Hepatic stellate cell (primary cell): ENCODE measurements at regions not wholly inside any gene's neighbourhood (a gene's known extent, or its start where the extent isn't known, plus 50 kb on each side); places are given as distances from the start of the nearest gene placed in this dataset.
A peak's percentile ranks its signal among the peaks of the same experiment; 100 is the strongest.

Experiments used
- DNase-seq: peaks from one replicate; pipeline ENCODE4 v3.0.0; 2011; ENCODE audit warnings: low spot score

DNA sequence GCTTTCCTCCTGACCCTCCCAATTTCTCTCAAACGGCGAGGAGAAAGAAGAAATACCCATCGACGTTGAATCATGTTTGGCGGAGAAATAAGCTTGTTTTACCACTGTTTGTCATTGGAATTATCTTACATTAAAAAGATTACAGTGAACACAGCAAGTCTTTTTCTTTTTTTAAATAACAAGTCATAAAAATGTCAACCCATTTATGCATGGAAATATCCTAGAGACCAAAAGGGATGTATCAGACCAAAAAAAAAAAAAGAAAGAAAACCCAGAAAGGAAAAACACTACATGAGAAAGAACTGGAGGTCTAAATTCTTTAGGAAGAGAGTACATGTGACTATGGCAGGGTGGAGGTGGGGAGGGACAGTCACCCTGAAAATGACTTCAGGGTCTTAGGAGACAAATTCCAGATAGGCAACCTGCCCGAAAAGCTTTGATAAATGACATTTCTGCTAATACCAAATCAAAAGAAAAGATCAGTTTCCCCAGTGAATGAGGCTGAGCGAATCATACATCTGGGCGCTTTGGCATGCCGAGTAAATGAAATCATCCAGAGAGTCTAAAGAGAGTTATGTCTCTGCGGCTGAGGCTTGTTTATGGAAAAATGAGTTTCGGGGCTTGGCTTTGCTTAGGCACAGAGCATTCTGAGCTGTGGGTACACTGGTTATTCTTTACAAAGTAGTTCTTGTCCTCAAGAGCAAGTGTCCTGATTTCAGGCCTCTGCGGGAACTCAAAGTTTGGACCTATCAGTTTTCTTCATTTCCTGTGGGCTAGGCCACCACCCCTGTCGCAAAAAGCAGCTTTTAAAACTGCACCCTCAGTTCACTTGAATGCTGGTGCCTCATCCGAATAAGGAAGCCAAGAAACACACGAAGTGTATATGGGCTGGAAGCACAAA is 110.1 kb upstream of the TGFBR2 start:
- peak; percentile 12 for DNase-seq

DNA sequence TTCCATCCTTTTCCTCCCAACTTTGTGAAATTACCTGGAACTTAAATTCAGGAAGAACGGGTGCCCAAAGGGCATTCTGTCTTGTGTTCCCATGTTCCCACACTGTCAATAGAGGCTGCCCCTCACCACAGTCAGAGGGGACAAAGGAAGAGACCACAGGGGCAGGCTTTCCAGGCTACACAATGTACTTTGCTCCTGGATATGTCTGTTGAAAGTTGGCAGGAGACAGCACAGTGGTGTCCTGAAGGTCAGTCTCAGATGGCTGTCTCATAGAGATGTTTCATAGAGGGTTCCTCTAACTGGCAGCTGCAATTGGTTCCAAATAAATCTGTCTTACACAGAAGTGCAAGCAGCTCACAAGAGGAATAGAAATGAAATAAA is 107.8 kb upstream of the TGFBR2 start:
- DNase-seq, result no peak

DNA sequence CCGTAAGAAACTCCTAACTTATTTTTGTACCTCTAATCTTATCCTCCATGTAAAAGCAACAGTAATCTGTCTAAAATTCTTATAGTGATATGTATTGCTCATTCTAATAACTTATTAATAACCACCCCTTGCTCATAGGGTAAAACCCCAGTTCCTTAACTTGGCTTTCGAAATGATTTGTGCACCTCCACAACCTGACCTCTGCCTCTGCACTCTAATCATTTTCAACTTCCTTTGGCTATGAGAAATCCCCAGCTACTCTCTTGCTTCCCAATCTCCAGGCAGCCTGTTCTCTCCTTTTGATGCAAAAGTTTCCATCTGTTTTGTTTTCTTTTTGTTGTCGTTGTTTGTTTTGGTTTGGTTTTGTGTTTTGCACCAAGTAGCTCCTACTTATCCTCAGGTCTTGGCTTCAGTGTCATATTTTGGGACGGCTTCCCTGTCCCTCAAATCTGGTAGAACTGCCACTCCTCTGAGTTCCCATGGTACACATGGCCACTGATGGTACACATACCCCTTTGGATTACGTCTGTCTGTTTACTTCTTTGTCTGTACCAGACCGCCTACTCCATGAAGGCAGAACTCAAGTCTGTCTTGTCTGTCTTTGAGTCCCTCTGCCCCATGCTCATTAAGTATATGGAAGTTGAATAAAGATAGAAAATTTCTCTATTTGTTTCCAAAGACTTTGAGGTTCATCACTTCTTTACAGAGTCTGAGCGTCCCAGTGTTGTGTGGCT is 105.6 kb upstream of the TGFBR2 start:
- DNase-seq, result no peak

DNA sequence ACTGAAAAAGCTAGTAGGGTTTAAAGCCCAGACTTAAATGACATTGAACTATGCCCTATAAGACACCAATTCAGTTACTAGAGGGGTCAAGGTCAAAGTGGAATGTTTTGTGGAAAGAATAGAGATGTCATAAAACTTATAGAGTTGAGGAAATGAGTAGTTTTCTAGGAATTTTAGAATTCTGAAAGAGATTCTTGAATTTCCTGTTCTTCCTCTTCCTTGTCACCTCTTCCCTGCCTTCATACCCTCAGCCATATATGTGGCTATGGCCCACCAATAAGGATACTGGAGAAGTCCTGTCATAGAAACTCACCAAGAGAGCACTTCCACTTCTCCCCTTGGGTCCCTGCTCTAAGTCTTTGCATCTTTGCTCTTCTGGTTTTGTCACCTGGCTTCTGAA is 104.9 kb upstream of the TGFBR2 start:
- DNase-seq, result no peak

DNA sequence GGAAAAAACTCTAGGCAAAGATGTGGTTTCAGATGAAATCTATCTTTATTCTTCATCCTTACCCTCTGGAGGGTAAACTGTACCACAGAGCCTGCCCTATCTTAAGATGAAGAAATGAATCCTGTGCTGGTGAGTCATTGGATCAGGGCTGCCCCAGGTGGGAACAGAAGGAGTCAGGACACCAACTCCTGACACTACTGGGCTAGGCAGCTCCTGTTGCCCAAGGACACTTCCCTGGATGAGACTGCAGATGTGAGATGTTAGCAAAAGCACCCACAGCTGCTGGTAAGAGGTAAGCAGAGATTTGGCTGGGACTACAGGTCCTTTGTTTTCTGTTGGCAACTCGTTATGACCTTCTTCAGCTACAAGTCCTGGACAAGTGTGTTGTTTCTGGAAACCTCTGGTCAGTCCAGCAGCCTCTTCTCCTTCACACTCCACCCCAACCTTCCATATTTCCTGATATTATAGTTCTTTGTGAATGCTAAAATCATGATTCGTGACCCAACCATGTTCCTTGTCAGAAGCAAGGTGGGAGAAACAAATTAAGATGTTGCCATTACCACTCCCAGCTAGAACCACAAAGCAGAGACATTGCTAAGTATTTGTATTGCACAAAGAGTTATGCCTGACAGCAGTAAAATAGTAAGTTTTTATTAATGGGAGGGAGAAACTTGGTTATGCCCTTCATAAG is 104.2 kb upstream of the TGFBR2 start:
- no peak for DNase-seq

DNA sequence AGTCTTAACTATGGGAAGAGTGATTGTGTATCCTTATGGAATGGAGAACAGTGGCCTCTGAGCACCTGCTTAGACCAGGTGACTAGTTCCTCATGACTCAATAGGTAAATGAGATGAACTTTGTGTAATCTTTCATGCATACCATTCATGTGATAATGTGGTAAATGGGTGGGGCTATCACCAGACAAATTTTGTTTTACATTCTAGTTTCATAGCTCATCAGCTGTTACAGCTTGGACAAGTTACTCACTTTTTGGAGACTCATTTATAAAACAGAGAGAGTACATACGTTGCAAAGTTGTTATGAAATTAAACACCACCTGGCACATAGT is 103.7 kb upstream of the TGFBR2 start:
- no peak for DNase-seq

DNA sequence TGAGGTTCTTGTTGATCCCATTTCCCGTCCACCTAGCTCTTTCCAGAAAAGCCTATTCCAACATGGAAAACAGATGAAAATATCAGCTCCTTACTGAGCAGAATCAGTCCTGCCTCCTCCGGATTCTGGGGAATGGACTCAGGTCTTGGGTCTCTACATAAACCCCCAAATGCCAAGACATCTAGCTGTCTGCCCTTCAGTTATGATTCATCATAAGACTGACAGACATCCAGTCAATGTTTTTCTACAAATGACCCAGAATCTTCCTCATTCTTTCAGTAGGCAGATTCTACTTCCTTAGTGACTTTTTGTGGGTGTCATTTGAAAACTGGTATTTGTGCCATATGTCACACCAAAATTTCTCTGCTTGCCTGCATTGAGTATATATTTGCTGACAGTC is 103.0 kb upstream of the TGFBR2 start:
- no peak for DNase-seq

DNA sequence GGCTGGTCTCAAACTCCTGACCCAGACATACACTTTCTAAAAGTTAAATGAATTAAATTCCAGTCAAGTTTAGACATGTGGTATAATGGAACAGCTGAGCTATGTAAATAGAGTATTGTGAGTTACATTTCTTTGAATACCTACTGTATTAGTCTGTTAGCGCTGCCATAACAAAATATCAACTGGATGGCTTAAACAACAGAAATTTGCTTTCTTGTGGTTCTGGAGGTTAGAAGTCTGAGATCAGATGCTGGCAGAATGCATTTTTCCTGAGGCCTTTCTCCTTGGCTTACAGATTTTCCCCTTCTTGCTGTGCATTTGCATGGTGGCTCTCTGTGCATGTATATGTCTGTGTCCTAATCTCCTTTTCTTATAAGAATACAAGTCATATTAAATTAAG is 101.5 kb upstream of the TGFBR2 start:
- DNase-seq, result no peak

DNA sequence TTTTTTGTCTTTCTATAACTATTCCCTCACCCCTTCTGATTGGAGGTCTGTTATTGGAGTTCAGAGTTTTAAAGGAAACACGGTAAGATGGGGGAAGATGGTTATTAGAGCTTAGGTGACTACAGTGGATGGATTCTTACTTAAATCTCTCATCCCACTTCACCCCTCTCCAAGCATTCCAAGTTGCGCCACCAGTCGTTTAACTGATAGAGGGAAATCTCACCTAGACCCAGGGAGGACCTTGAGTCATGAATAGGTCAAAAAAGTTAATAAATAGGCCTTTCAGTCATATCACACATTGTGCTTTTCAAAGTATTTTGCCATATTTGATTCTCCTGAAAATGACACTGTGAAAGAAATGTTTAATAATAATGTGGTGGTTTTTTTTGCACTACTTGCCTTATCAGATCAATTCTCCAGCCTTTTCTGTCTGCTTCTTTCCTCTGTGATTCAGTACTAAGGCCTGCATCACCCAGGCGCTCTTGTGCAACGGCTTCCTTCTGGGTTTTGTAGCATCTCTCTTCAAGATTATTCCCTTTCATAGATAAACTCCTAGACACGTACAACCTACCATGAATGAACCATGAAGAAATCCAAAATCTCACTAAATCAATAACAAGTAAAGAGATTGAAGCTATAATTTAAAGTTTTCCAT is 100.4 kb upstream of the TGFBR2 start:
- no peak for DNase-seq

DNA sequence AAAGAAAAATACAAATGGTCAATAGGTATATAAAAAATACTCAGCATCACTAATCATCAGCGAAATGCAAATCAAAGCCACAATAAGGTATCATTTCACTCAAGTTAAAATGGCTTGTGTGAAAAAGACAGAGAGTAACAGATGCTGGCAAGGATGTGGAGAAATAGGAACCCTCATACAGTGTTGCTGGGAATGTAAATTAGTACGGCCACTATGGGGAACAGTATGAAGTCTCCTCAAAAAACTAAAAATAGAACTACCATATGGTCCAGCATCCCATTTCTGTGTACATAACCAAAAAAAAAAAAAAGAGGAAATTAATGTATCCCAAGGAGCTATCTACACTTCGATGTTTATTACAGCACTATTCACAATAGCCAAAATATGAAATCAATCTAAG is 98.1 kb upstream of the TGFBR2 start:
- DNase-seq, result no peak

DNA sequence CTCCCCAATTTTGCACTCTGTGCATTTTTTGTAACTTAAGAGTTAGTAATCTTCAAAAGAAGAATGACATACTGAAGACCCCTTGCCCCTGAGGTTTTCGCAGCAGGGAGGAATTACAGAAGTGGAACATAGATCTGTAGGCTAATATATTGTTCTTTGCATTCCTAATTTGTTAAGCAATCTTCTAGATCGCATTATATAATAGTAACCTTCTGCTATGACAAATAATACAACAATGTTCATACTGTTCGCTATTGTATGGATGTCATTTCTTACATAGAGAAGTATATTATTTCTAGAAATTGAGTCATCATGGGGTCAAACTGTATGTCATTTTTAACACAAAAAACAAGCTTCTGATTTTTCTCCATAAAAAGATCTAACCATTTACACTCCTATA is 95.8 kb upstream of the TGFBR2 start:
- DNase-seq, result no peak

DNA sequence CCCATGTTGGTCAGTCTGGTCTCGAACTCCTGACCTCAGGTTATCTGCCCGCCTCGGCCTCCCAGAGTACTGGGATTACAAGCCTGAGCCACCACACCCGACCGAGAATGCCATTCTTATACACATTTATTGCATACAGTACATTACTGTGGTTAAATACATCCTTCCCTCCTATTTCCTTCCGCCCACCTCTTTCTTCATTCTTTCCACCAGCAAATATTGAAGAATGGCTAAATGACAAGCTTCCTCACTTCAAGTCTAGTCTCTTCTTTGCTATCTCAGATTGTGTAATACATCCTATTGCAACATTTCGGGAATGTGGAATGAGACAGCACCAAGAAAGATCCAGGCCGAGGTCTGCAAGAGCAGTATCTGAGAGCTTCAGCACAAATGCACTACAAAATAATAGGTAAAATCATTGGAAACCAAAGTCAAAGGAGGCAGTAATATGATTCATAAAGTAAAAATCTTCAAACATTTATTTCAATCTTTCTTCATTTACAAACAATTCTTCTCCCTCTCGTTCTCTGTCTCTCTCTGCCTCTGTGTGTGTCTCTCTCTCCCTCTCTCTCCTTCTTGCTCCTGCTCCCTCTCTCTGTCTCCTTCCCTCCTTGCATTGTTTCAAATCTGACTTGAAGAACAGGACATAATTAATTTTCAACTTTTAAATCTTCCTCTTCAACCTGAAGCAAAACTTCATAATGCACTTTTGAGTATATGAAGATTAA is 94.7 kb upstream of the TGFBR2 start:
- DNase-seq, result peak; percentile 50

DNA sequence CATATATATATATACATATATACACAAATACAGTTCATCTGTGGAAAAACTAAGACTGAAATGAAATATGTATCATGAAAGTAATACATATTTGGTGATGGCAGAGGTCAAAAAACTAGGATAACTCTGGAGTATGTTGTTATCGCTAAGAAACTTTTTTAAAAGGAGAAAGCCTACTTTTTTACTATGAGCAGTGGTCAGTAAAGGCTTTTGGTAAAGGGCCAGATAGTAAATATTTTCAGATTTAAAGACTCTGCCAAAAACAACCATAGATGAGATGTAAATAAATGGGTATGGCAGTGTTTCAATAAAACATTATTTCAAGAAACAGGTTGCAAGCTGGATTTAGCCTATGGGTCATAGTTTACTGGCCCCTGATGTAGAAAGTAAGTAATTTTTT is 93.8 kb upstream of the TGFBR2 start:
- DNase-seq, result no peak

DNA sequence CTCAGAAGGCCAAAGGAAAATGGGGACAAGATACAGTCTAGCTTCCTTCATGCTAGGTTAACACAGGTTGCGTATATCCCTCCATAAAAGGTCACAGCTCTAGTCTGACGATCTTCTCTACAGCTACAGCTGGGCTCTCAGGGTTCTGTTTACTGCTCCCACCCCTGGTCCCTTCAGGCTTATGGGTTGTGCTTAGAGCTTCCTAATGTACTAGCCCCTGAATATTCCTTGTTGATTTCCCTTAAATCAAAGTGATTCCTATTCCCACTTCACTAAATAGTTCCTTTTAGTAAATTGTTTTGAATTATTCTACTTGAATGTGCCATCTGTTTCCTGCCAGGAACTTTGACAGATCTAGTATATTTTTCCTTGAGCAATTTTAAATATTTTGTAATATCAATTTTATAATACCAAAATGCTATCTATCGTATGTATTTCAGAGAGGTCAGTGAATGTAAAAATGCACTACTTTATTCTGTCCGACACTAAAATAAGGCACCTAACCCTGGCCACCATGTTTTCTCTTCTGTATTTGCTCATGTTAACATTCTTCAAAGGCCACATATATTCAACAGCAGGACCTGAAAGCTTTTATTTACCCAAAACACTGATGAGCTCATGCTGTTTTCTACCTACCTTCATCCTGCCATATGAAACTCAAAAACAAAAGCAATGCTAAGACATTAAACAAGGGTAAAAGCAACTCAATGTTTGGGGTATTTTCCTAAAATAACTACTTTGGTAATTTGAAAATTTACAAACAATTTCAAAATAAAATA is 92.8 kb upstream of the TGFBR2 start:
- DNase-seq, result no peak

DNA sequence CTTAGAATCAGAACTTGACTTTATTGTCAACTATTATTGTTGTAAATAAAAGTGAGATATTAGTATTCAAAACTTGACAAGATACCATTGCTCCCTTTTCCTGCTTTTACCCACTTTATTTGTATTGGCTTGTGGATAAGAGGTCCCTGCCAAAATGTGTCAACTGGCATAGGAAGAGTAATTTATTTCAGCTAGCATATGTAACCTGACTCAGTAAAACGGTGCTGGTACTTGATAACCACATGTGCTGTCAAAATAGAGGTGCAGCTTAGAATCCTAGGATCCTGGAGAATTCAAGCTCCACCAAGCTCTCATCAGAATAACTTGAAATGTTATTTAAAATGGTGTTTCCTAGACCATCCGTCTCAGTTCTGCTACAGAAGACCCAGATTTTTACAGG is 90.2 kb upstream of the TGFBR2 start:
- DNase-seq, result no peak

DNA sequence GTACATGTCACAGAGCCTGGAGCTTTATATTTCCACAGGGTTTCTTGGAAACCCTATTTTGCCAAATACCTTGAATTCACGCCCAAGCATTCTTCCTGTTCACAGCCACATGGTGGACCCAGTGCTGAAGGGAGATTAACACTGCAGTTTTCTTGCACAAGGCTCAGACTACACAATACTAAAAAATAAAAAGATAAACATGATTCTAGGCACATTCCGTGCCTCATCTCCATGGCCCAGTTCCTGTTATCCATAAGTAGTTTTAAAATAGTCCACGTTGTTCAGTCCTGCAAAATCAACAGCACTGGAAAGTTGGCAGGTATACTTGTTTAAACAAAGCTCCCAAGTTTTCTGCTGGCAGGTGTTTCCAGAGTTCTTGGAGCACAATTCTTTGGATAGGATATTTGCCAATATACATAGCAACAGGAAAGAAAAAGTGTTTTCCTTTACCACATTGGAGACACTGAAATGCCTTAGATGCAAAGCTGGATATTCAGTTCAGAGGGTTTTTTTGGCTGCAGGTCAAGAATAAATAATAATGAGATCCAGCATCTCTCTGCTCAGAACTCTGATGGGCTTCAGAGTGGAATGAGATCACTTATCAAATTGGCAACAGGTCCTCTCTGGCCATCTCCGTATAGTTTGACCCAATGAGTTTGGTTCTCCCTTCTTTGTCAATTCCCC is 88.1 kb upstream of the TGFBR2 start:
- no peak for DNase-seq

DNA sequence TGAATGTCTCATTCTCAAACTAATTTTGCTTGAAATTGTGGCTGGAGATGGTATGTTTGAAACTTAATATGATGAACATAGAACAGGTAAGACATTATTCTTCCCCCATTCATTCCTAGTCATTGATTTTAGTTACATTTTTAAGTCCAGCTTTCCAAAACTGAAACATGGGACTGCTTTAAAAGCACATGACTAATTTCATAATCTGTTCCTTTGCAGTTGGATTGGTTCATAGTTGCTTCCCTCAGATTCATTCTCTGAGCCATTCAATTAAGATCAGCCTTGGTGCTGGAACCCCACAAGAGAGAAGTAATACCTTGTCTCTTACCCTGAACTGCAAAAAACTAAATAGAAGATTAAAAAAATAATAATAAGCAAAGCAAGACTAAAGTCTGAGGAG is 87.5 kb upstream of the TGFBR2 start:
- no peak for DNase-seq

DNA sequence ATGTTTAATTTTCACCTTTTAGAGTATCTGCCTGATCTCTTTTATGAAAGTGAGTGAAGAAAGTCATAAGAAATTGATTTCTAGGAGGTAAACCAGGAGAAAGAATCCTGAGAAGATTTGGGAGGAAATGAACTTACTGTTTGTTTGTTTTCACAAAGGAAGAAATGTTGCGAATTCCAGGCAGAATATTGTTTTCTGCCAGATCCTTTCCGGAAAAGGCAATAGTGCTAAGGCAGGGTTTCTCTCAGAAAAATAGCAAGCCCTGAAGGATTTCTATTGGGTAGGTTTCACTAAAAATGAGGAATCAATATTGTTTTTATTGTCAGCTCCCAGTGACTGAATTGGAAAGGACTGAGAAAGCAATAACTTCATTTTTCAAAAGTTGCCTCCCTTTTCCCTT is 85.7 kb upstream of the TGFBR2 start:
- DNase-seq, result no peak

DNA sequence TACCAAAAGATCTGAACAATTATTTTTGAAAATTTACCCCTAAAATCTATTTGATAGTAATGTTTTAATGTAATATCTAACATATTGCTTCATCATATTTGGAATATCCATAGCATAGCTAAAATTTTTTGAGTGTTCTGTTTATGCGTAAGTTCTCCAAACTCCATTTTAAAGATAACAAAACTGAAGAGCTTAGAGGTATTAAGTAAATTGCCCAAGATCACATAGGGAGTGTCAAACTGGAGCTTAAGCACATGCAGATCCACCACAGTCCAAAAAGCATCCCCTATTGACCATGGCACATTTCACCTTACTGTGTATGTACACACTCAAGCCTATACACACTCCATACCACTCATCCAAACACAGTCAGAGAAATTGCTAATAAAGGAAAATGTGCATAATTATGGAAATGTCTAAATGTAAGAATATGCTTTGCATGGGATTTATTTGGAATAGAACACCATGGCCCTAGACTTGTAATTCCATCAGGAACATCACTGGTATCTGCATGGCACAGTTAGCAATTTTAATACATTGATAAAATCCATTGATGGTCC is 85.2 kb upstream of the TGFBR2 start:
- no peak for DNase-seq

DNA sequence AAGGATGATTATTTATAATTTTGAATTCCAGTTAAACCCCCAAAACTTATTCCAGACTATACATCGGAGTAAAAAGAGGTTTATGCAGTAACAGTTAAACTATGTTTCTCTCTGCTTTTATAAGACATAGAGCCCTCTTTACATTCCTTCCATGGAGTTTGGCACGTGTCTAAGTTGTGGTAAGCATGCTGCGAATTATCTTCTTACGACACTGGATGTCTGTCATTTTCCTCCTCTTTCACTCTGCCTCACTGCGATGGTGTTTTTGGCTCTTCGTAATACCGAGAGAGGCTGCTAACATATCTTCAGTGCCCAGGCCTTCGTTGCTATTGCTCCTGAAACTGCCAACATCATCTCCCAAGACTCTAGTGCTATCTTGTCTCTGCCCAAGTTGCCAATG is 83.9 kb upstream of the TGFBR2 start:
- DNase-seq, result no peak
